GM21381 (cell line): ENCODE measurements at regions not wholly inside any gene's neighbourhood (a gene's known extent, or its start where the extent isn't known, plus 50 kb on each side); places are given as distances from the start of the nearest gene placed in this dataset.
"Not testable (repeated sequence)": the region's sequence is repeated elsewhere in the genome, so short reads cannot be mapped to it uniquely, and the experiment has no call there.

Source experiments
- ATAC-seq: cut with Tn5 transposase; IDR thresholded peaks from one replicate; pipeline ENCODE4 v1.9.1; 2021; ENCODE audit warnings: mild to moderate bottlenecking, moderate library complexity; ENCODE audit not compliant: unreplicated experiment

DNA sequence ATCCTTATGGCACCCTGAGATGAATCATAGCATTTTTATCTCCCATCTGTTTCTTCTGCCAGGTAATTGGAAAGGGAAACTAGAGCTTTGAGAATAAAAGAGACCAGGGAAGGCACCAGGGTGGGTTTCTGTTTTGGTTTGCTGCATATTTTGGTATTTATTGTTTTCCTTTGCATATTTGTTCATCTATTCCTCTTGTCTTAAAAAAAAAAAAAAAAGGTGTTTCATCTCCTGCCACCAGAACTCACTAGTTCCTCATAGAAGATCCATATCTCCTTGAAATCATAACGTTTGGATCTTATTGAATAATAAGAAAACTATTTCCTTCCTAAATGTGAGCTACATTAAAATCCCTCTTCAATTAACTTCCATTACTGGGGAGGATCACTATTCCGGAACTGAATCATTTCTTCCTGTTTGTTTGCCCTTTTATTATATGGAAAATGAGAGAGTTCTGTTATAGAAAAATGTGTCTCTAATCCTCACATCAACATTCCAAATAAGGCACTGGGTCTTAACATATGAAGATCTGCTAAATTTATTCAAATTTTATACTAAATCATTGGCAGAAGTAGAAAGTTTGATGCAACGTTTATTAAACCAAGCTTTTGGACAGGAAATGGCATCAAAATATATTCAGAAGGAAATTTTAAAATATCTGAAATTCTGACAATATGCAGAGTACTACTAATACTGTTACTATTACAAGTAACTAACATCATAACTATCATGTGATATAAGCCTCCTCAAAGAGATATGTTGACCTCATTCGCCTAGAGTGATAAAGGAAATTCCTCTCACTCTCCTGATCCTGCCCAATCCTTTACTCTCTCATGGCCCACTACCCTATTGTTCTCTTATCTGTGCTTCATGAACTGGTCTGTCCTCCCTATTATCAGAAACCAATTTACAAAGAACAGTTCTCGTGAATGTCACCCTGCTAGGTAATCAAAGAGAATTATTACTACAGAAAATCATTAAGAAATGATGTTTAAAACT lies 229.4 kb upstream of the RSPO3 start:
- no peak for ATAC-seq

- ATAC-seq, result no peak
These were observed 228.4 kb upstream of the RSPO3 start for GRCh38 chr6:126890055-126890454.

DNA sequence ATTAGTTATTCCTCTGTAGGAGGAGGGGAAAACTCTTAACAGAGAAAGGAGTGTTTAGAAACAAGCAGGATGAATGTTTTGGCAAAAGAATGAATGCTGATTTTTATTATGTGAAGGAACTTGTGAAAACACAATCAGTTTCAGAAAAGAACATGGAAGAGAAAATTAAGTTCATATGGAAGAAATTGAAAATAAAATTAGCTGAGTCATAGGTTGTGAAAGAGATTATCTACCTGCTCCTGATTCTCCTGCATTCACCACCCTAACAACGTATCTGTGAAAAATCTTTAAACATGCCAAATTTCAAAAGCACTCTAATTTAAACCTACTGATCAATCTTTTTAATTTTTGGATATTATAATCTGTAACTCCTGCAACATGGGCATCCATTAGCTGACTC lies 227.3 kb upstream of the RSPO3 start:
- ATAC-seq, result no peak

DNA sequence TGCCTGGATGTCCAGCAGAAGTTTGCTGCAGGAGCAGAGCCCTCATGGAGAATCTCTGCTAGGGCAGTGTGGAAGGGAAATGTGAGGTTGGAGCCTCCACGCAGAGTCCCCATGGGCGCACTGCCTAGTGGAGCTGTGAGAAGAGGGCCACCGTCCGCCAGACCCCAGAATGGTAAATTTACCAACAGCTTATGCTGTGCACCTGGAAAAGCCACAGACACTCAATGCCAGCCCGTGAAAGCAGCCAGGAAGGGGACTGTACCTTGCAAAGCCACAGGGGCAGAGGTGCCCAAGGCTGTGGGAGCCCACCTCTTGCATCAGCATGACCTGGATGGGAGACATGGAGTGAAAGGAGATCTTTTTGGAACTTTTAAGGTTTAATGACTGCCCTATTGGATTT lies 225.6 kb upstream of the RSPO3 start:
- not testable (repeated sequence) for ATAC-seq

DNA sequence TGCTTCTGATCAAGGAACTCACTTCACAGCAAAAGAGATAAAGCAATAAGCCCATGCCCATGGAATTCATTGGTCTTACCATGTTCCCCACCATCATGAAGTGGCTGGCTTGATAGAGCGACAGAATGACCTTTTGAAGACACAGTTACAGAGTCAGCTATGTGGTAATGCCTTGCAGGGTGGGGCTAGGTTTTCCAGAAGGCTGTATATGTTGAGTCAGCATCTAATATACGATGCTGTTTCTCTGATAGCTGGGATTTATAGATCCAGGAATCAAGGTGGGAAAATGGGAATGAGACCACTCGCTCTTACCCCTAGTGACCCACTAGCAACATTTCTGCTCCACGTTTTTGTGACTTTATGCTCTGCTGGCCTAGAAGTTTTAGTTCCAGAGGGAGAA lies 220.7 kb upstream of the RSPO3 start:
- ATAC-seq, result no peak

GRCh38 chr6:126904176-126904575 lies 214.3 kb upstream of the RSPO3 start:
- no peak for ATAC-seq

DNA sequence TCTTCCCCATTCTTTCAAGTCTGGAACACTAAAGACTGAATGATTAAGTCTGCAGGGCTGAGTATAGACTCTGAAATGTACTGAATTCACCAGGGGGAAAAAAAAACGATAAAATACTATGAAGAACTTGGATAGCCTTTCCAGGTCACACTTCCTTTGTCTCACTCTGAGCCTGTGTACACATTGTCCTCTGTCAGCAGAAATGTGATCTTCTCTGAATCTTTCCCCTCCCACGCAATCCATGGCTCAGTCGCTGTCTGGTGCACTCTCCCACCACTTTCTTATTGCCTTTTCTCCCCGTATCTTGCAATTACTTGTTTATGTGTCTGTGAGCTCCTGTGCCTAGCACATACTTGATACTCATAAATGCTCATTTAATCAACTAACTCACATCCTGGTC lies 212.6 kb upstream of the RSPO3 start:
- no peak for ATAC-seq

DNA sequence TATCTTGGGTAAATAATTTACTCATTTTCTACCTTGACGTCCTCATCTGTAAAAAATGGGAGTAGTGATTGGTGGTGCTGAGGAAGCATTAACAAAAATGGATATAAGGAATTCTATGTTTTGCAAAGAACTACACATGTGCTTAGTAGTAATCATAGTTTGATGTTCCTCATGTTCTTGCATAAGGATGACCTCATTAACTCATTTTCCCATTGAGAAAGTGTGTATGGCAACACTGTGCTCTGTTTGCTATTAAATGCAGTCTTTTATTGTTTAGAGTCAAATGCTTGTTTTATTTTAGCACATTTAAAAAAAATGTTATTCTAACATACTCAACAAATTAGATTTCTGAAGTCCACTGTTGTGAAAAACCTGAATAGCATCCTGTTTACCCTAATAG lies 211.2 kb upstream of the RSPO3 start:
- ATAC-seq, result no peak

DNA sequence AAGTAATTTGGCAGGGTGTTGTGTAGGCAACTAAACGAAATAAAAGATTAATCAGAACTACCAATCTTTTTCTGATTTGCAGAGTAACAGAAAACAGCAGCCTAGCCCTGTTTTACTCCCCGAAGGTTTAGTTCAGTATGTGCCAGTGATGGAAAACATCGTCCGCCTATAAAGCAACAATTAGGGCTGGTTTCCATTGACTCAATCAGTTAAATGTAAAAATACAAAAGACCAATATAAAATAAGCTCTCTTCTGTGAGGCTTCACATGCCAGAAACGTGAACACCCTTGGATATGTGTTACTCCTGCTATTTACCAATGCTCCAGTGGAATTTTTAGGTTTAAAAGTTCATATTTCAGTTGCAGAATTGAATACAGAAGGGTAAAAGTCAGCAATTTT lies 210.5 kb upstream of the RSPO3 start:
- no peak for ATAC-seq

- ATAC-seq, result no peak
These were observed 209.0 kb upstream of the RSPO3 start for GRCh38 chr6:126909493-126909892.

DNA sequence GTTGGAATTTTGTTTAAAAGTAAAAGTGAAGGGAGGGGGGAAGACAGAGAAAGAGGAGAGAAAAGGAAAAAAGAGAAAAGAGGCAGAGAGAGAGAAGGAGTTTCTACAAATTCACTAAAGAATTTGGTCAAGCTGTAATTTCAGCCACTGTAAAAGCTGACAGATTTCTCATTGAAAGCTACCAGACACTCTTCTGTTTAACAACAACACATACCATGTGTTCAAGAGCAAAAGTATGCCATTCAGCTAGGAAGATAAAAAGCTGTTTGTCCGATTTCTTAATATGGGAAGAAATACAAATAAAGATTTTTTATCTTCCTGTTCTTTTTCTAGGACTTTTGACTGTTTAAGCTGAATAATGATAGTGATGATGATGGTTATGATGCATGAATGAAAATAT lies 204.8 kb upstream of the RSPO3 start:
- no peak for ATAC-seq

DNA sequence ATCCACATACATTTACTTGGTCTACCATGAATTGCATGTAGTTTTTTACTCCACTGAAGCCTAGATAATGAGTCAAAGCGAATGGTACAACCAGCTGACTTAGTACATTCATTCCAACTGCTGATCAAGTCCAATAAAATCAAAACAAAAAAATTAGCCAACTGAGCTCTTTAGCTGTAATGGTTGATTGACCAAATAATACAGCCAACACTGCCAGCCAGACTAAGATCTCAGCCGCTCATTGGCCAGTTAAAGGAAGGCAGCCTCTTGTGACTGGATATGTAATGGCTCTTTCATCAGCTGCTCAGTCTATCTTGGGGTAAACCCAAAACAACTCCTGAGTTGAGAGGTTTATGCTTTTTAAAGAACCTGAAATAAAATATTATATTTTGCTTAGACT lies 204.3 kb upstream of the RSPO3 start:
- no peak for ATAC-seq

DNA sequence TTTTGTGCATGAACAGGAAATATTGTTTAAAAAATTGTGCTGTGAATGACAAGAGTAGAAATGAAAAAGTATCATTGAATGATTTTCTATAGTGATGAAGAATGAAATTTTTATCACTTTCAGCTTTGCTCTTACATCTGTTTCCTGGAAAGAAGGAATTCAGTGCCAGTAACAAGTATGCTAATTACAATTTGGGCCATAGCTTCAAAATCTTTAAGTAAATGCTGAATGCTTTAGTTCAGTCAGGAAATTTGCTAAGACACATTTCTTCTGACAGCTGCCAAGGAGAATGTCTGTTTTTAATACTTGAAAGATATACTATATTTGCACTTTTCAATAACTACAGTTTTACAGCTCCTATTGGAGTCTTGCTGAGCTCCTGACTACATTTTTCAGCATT lies 203.7 kb upstream of the RSPO3 start:
- ATAC-seq, result no peak

DNA sequence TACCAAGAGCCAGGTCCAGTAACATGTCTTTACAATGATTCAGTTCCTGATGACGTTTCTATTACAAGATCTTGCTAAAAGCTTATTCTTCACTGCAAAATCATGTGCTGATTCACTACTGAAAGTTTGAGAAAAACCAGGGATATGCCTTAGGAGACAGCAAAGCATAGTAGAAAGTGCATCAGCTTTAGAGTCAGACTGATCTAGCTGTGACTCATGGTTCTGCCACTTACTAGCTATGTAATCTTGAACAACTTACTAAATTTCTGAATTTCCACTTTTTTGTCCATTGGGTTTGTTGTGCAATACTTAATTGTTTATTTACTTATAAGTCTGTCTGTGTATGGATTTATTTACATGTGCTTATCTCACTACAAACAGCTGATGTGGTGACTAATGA lies 198.5 kb upstream of the RSPO3 start:
- ATAC-seq, result no peak

GRCh38 chr6:126923807-126924206 lies 194.7 kb upstream of the RSPO3 start:
- ATAC-seq, result no peak

DNA sequence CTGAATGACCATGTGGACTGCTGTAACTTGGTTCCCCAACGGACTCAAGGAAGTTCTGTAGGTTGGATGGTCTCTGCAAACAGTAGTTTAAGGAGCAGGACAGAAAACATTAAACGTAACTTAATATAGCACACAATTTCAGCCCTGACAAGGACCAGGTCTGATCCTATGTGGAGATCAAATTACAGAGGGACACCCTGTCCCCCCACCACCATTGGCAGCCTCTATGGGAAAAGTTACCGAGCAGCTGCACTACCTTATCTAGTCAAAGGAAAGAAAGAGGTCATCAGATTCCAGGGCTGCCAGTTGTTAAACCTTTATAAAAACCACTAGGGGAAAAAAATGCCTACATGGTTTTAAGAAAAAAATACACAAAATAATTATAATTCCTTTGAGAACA lies 191.5 kb upstream of the RSPO3 start:
- ATAC-seq, result no peak

GRCh38 chr6:126927841-126928240 lies 190.6 kb upstream of the RSPO3 start:
- no peak for ATAC-seq

DNA sequence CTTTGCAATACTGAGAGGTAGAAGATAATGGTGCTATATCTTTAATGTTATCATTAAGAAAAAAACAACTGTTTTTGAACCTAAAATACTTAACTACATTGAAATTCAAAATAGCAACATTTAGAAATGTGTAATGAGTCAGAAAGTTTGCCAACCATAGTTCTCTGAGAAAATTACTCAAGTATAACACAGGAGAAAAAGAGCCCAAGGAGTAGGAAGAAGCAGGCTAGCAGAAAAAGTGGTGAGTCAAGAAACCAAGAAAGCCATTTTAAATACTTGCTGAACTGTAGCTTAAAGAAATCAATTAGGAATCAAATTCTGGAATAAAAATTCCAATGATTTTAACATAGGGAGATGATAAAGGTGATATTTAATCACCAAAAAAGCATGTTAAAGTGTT lies 181.0 kb upstream of the RSPO3 start:
- ATAC-seq, result no peak

GRCh38 chr6:126939784-126940183 lies 178.7 kb upstream of the RSPO3 start:
- ATAC-seq, result no peak

GRCh38 chr6:126941751-126942150 lies 176.7 kb upstream of the RSPO3 start:
- no peak for ATAC-seq

DNA sequence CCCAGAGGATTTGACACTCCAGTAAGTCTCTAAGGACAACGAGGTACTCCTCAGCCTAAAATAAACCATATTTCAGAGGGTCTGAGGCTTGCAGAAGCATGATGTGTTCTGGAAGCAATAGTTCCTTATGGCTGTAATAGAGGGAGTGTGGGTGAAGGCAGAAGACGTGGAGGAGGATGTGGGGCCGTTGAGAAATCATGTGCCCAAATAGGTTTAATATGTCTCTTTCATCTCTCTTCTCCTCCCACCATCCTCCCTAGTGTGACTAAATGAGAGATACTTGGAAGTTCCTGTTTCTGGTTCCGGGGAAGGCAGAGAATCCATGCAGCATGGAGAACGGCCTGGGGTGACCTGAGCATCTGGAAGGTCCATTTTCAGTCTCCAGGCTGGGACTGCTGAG lies 174.0 kb upstream of the RSPO3 start:
- no peak for ATAC-seq

- ATAC-seq, result no peak
These were observed 173.3 kb upstream of the RSPO3 start for GRCh38 chr6:126945150-126945685.
